ENCODE measurements at regions not wholly inside any gene's neighbourhood (a gene's known extent, or its start where the extent isn't known, plus 50 kb on each side); places are given as distances from the start of the nearest gene placed in this dataset.

DNA sequence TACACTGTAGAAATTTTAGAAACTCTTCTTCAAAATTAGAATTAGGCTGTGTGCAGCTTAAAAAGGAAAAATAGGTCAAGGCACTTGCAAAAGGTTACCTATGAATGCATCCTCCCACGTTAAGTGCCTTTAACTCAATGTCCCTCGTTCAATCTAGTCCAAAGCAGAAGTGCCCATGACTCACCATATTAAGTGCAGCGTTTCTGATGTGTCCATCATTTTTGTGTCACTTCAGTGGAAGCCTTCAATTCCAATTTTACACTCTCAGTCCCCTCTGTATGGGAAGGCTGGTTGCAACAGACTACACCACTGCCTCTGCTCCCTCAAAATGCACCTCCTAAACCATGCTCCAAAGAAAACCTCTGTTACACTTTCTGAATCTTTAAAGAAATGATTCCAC, 53.4 kb downstream of the FOXB1 start:
- Histone ChIP-seq H3K4me1 (ENCODE audit: insufficient read depth, poor library complexity, severe bottlenecking) (peaks cover 13% of the 10 kb centered on the region), H3K9me3 (ENCODE audit: severe bottlenecking) (peaks cover 2% of the 10 kb centered on the region), H3K36me3 (ENCODE audit: low read depth) (no peaks in the 10 kb centered on the region), H3K4me3 (ENCODE audit: severe bottlenecking) (no peak overlapping the region), H3K27me3 (ENCODE audit: insufficient read depth, poor library complexity, severe bottlenecking) (no peaks in the 10 kb centered on the region), H3K27ac (ENCODE audit: poor library complexity, severe bottlenecking) (no peak overlapping the region)
- TF ChIP-seq, protein P1, sequence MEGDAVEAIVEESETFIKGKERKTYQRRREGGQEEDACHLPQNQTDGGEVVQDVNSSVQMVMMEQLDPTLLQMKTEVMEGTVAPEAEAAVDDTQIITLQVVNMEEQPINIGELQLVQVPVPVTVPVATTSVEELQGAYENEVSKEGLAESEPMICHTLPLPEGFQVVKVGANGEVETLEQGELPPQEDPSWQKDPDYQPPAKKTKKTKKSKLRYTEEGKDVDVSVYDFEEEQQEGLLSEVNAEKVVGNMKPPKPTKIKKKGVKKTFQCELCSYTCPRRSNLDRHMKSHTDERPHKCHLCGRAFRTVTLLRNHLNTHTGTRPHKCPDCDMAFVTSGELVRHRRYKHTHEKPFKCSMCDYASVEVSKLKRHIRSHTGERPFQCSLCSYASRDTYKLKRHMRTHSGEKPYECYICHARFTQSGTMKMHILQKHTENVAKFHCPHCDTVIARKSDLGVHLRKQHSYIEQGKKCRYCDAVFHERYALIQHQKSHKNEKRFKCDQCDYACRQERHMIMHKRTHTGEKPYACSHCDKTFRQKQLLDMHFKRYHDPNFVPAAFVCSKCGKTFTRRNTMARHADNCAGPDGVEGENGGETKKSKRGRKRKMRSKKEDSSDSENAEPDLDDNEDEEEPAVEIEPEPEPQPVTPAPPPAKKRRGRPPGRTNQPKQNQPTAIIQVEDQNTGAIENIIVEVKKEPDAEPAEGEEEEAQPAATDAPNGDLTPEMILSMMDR (IDR thresholded peaks at IDR 0.05; ENCODE audit: poor library complexity, severe bottlenecking): no peak
- ATAC-seq (ENCODE audit: low read depth) (no peak), DNase-seq (ENCODE audit: low spot score) (no peak)

DNA sequence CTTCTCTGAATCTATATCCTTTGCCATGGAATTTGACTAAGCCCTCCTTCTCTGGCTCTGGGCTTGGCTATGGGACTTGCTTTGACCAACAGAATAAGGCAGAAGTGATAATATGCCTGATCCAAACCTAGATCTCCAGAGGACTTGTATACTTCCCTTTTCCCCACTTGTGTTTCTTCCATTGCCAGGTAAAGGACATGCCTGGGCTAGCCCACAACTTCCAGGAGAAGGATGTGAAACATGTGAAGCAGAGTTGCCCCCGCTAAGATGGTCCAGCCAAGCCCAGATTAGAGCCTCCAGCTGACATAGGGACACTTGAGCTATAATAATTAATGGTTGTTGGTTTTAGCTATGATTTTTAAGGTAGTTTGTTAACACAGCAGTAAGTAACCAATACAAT, 55.1 kb downstream of the FOXB1 start:
- Histone ChIP-seq H3K27ac (ENCODE audit: poor library complexity, severe bottlenecking) (no peak overlapping the region), H3K4me1 (ENCODE audit: insufficient read depth, poor library complexity, severe bottlenecking) (peaks cover 6% of the 10 kb centered on the region), H3K27me3 (ENCODE audit: insufficient read depth, poor library complexity, severe bottlenecking) (no peaks in the 10 kb centered on the region), H3K4me3 (ENCODE audit: severe bottlenecking) (no peak overlapping the region), H3K9me3 (ENCODE audit: severe bottlenecking) (peaks cover 2% of the 10 kb centered on the region), H3K36me3 (ENCODE audit: low read depth) (no peaks in the 10 kb centered on the region)
- ATAC-seq (ENCODE audit: low read depth) (0 out of 3 replicates have a peak, but pooled peaks have one; percentile 38), DNase-seq (ENCODE audit: low spot score) (no peak)
- TF ChIP-seq, protein P1 (IDR thresholded peaks at IDR 0.05; ENCODE audit: poor library complexity, severe bottlenecking): no peak

DNA sequence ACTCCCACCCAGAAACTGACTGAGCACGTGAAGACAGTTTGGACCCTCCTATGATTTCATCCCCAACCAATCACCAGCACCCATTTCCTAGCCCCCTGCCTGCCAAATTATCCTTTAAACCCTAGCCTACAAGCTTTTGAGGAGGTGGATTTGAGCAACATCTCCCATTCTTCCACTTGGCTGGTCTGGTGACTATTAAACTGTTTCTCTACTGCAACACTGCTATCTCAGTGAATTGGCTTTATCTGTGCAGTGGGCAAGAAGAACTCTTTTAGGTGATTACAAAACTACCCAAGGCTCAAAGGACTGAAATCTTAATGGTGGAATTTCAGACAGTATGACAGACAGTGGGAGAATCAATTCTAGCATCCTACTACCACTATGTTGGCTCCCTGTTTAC, 57.6 kb downstream of the FOXB1 start:
- Histone ChIP-seq H3K27ac (ENCODE audit: poor library complexity, severe bottlenecking) (no peak overlapping the region), H3K9me3 (ENCODE audit: severe bottlenecking) (peaks cover 2% of the 10 kb centered on the region), H3K27me3 (ENCODE audit: insufficient read depth, poor library complexity, severe bottlenecking) (no peaks in the 10 kb centered on the region), H3K4me3 (ENCODE audit: severe bottlenecking) (no peak overlapping the region), H3K4me1 (ENCODE audit: insufficient read depth, poor library complexity, severe bottlenecking) (peaks cover 6% of the 10 kb centered on the region), H3K36me3 (ENCODE audit: low read depth) (no peaks in the 10 kb centered on the region)
- TF ChIP-seq, protein P1 (IDR thresholded peaks at IDR 0.05; ENCODE audit: poor library complexity, severe bottlenecking): no peak
- no peak for ATAC-seq (ENCODE audit: low read depth)
- DNase-seq (ENCODE audit: low spot score): no peak

DNA sequence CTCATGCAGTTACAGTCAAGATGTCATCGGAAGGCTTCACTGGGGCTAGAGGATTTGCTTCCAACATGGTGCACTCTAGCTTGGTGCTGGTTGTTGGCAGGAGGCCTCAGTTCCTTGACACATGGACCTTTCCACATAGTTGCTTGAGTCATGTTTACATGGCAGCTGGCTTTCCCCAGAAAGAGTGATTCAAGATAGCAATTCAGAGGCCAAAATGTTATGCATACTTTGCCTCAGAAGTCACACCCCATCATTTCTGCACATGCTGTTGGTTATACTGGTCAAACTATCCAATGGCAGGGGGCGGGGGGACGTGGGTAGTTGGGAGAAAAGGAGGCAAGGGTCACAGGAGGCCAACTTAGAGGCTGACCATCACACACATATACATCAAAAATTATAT, 58.7 kb downstream of the FOXB1 start:
- no peak for DNase-seq (ENCODE audit: low spot score)
- Histone ChIP-seq H3K4me1 (ENCODE audit: insufficient read depth, poor library complexity, severe bottlenecking) (peaks cover 6% of the 10 kb centered on the region), H3K36me3 (ENCODE audit: low read depth) (no peaks in the 10 kb centered on the region), H3K27me3 (ENCODE audit: insufficient read depth, poor library complexity, severe bottlenecking) (no peaks in the 10 kb centered on the region), H3K27ac (ENCODE audit: poor library complexity, severe bottlenecking) (no peak overlapping the region), H3K4me3 (ENCODE audit: severe bottlenecking) (no peak overlapping the region), H3K9me3 (ENCODE audit: severe bottlenecking) (peaks cover 2% of the 10 kb centered on the region)
- peak; percentile 21; the same call in 1 of the 3 replicates for ATAC-seq (ENCODE audit: low read depth)
- TF ChIP-seq, protein P1 (IDR thresholded peaks at IDR 0.05; ENCODE audit: poor library complexity, severe bottlenecking): no peak

DNA sequence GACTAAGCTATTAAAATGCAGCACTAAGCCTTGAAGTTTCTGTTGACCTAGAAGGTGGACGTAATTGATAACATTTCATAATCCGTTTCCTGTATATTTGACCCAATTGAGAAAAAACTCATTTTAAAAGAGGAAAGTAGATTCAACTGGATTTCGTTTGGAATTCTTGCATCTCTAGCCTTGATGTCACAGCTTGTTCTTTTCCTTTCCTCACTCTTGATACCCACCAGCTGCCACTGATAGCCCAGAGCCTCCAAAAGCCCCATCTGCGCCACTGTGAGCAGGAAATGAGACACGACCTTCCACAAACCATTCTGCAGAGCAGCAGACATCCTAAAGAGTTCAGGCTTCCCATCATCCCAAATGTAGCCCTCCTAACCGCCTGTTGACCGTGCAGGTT, 61.8 kb downstream of the FOXB1 start:
- Histone ChIP-seq H3K4me3 (ENCODE audit: severe bottlenecking) (no peak overlapping the region), H3K27ac (ENCODE audit: poor library complexity, severe bottlenecking) (no peak overlapping the region), H3K9me3 (ENCODE audit: severe bottlenecking) (peaks cover 2% of the 10 kb centered on the region), H3K36me3 (ENCODE audit: low read depth) (no peaks in the 10 kb centered on the region), H3K4me1 (ENCODE audit: insufficient read depth, poor library complexity, severe bottlenecking) (peaks cover 7% of the 10 kb centered on the region), H3K27me3 (ENCODE audit: insufficient read depth, poor library complexity, severe bottlenecking) (no peaks in the 10 kb centered on the region)
- DNase-seq (ENCODE audit: low spot score) (no peak), ATAC-seq (ENCODE audit: low read depth) (no peak)
- TF ChIP-seq, protein P1 (IDR thresholded peaks at IDR 0.05; ENCODE audit: poor library complexity, severe bottlenecking): no peak
